ENCODE measurements at regions not wholly inside any gene's neighbourhood (a gene's known extent, or its start where the extent isn't known, plus 50 kb on each side); places are given as distances from the start of the nearest gene placed in this dataset.

DNA sequence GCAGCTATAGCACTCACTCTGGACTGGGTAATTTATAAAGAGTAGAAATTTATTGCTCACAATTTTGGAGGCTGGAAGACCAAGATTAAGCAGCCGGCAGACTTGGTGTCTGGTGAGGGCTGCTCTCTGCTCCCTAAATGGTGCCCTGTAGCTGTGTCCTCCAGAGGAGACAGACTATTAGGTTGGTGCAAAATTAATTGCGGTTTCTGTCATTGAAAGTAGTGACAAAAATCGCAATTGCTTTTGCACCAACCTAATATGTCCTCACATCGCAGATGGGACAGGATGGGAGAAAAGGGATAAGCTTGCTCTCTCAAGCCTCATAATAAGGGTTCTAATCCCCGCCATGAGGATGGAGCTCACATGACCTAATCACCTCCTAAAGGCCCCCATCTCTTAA lies 258.1 kb upstream of the VCX3A start:
- TF ChIP-seq, protein P1, sequence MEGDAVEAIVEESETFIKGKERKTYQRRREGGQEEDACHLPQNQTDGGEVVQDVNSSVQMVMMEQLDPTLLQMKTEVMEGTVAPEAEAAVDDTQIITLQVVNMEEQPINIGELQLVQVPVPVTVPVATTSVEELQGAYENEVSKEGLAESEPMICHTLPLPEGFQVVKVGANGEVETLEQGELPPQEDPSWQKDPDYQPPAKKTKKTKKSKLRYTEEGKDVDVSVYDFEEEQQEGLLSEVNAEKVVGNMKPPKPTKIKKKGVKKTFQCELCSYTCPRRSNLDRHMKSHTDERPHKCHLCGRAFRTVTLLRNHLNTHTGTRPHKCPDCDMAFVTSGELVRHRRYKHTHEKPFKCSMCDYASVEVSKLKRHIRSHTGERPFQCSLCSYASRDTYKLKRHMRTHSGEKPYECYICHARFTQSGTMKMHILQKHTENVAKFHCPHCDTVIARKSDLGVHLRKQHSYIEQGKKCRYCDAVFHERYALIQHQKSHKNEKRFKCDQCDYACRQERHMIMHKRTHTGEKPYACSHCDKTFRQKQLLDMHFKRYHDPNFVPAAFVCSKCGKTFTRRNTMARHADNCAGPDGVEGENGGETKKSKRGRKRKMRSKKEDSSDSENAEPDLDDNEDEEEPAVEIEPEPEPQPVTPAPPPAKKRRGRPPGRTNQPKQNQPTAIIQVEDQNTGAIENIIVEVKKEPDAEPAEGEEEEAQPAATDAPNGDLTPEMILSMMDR (IDR thresholded peaks at IDR 0.05), result no peak
- no peak for TF ChIP-seq POLR2A (IDR thresholded peaks at IDR 0.05)

Measured in adrenal gland (tissue), 5 donors.